IMR-90 (cell line): ENCODE measurements at regions not wholly inside any gene's neighbourhood (a gene's known extent, or its start where the extent isn't known, plus 50 kb on each side); places are given as distances from the start of the nearest gene placed in this dataset.

Source experiments
- ATAC-seq: fragments of 200-7000 bp; cut with Tn5 transposase; 2 replicates; pipeline ENCODE4 v1.9.1; 2020; ENCODE audit warnings: low read depth, mild to moderate bottlenecking, moderate library complexity
- BruUV-seq: library from RNA; stranded (reverse); fragments of 400-500 nt; replicated peaks from 2 replicates; lab custom pipeline; 2021; lab: Mats Ljungman, UMichigan
- CTCF ChIA-PET: fragments of 300-600 bp; formaldehyde crosslinking; extraction: SDS; loops from one replicate; lab custom pipeline; 2021; ENCODE audit warnings: antibody characterized with exemption; lab: Yijun Ruan, JAX
- POLR2A ChIA-PET: fragments of 300-600 bp; sonication (Branson Sonifier 250); formaldehyde crosslinking; loops from one replicate; lab custom pipeline; 2022; ENCODE audit warnings: antibody characterized with exemption; ENCODE audit not compliant: unreplicated experiment; lab: Charles Lee
- DNase-seq: peaks from one replicate; pipeline ENCODE4 v3.0.0; 2013
- H2AFZ ChIP-seq: replicated peaks from 2 replicates; pipeline ENCODE3; 2013; ENCODE audit warnings: low read length, mild to moderate bottlenecking; ENCODE audit not compliant: poor library complexity
- H2AK5ac ChIP-seq: 2 replicates; pipeline ENCODE4 v1.6.1; 2013; ENCODE audit warnings: low read depth, low read length, inconsistent platforms
- H2AK9ac ChIP-seq: replicated peaks from 2 replicates; pipeline ENCODE3; 2013; ENCODE audit warnings: mild to moderate bottlenecking, low read depth, low read length, moderate library complexity; ENCODE audit not compliant: poor library complexity
- H2BK120ac ChIP-seq: 2 replicates; pipeline ENCODE4 v1.6.1; 2013; ENCODE audit warnings: low read depth, low read length, inconsistent platforms
- H2BK15ac ChIP-seq: 3 replicates; pipeline ENCODE4 v1.6.1; 2013; ENCODE audit warnings: low read depth, low read length, inconsistent platforms
- H2BK20ac ChIP-seq: 2 replicates; pipeline ENCODE4 v1.6.1; 2013; ENCODE audit warnings: low read depth, mild to moderate bottlenecking, inconsistent platforms, low read length, moderate library complexity
- H2BK5ac ChIP-seq: 2 replicates; pipeline ENCODE4 v1.6.1; 2013; ENCODE audit warnings: mild to moderate bottlenecking, low read depth, low read length, inconsistent platforms; ENCODE audit not compliant: poor library complexity, severe bottlenecking
- H3K14ac ChIP-seq: replicated peaks from 2 replicates; pipeline ENCODE4 v1.6.1; 2013; ENCODE audit warnings: low read depth, low read length, inconsistent platforms
- H3K18ac ChIP-seq: 2 replicates; pipeline ENCODE4 v1.6.1; 2013; ENCODE audit warnings: low read depth, low read length, control low read depth
- H3K23ac ChIP-seq: 2 replicates; pipeline ENCODE4 v1.6.1; 2013; ENCODE audit warnings: low read depth, low read length, inconsistent platforms
- H3K27ac ChIP-seq: 2 replicates; pipeline ENCODE4 v1.5.1; 2013; ENCODE audit warnings: mild to moderate bottlenecking, control low read depth, low read length; ENCODE audit not compliant: insufficient read depth
- H3K27me3 ChIP-seq: 2 replicates; pipeline ENCODE4 v1.6.1; 2013; ENCODE audit warnings: low read length; ENCODE audit not compliant: control insufficient read depth, insufficient read depth
- H3K36me3 ChIP-seq: 2 replicates; pipeline ENCODE4 v1.6.1; 2013; ENCODE audit warnings: low read length, mixed read lengths; ENCODE audit not compliant: control insufficient read depth, insufficient read depth
- H3K4ac ChIP-seq: 2 replicates; pipeline ENCODE4 v1.6.1; 2013; ENCODE audit warnings: low read depth, low read length, inconsistent platforms
- H3K4me1 ChIP-seq: 2 replicates; pipeline ENCODE4 v1.6.1; 2013; ENCODE audit warnings: low read length, mixed read lengths; ENCODE audit not compliant: control insufficient read depth, insufficient read depth
- H3K4me2 ChIP-seq: 2 replicates; pipeline ENCODE4 v1.6.1; 2013; ENCODE audit warnings: low read depth, mild to moderate bottlenecking, control low read depth, low read length, moderate library complexity
- H3K4me3 ChIP-seq: 2 replicates; pipeline ENCODE4 v1.5.1; 2013; ENCODE audit warnings: low read depth, mild to moderate bottlenecking, control low read depth, low read length, moderate library complexity; ENCODE audit not compliant: insufficient read depth
- H3K56ac ChIP-seq: 2 replicates; pipeline ENCODE4 v1.6.1; 2013; ENCODE audit warnings: low read length, inconsistent platforms; ENCODE audit not compliant: insufficient read depth; ENCODE audit errors: extremely low read depth
- H3K79me1 ChIP-seq, 2 experiments: 2 replicates each; pipeline ENCODE4 v1.6.1; 2013; ENCODE audit warnings: low read length in 2 of 2, inconsistent platforms in 1 of 2, low read depth in 1 of 2
- H3K9ac ChIP-seq: 2 replicates; pipeline ENCODE4 v1.6.1; 2013; ENCODE audit warnings: low read depth, low read length, control low read depth
- H3K9me1 ChIP-seq: 2 replicates; pipeline ENCODE4 v1.6.1; 2013; ENCODE audit warnings: low read length, inconsistent platforms; ENCODE audit not compliant: insufficient read depth
- H3K9me3 ChIP-seq: 2 replicates; pipeline ENCODE4 v1.6.1; 2013; ENCODE audit warnings: low read length; ENCODE audit not compliant: control insufficient read depth, insufficient read depth
- H4K20me1 ChIP-seq: 2 replicates; pipeline ENCODE4 v1.6.1; 2013; ENCODE audit warnings: low read length, inconsistent platforms; ENCODE audit not compliant: insufficient read depth
- H4K5ac ChIP-seq: 2 replicates; pipeline ENCODE4 v1.6.1; 2013; ENCODE audit warnings: mild to moderate bottlenecking, low read depth, low read length, control low read depth
- H4K8ac ChIP-seq, 2 experiments: 2 replicates each; pipeline ENCODE4 v1.6.1; 2013; ENCODE audit warnings: low read depth in 2 of 2, low read length in 2 of 2, control low read depth in 1 of 2, inconsistent platforms in 1 of 2
- H4K91ac ChIP-seq: 2 replicates; pipeline ENCODE4 v1.6.1; 2013; ENCODE audit warnings: low read depth, low read length, inconsistent platforms; ENCODE audit not compliant: insufficient read depth
- BHLHE40 ChIP-seq: fragments of 150-350 bp; IDR thresholded peaks from 2 replicates; pipeline ENCODE4 v1.6.1; 2016; ENCODE audit warnings: mild to moderate bottlenecking, low read depth, low read length
- CHD1 ChIP-seq: IDR thresholded peaks from 2 replicates; pipeline ENCODE4 v1.6.1; 2012; ENCODE audit warnings: low read depth, low read length, improper control_type of control experiment
- MAFK ChIP-seq: IDR thresholded peaks from 2 replicates; pipeline ENCODE4 v1.6.1; 2012; ENCODE audit warnings: low read depth, low read length, improper control_type of control experiment
- WGBS, 2 experiments: methylation state at CpG; one replicate each; pipeline versions ENCODE4 v1.1.5 to v1.1.7; 2013; ENCODE audit warnings: missing lambda C conversion rate in 2 of 2; ENCODE audit not compliant: insufficient read length in 1 of 2; ENCODE audit errors: extremely low coverage in 2 of 2; 5-methylcytosine and 5-hydroxymethylcytosine counted together
- dilution Hi-C: fragments of 300-500 bp; cut with HindIII; formaldehyde crosslinking; loops from one replicate; pipeline ENCODE4 v1.14.3; 2018; ENCODE audit warnings: low sequenced_read_pairs; ENCODE audit not compliant: unreplicated experiment
- in situ Hi-C: fragments of 300-500 bp; cut with MboI; formaldehyde crosslinking; loops from 3 replicates; pipeline ENCODE4 v1.14.3; 2019; ENCODE audit warnings: low sequenced_read_pairs, inconsistent platforms, mixed read lengths
- intact Hi-C: fragments of 100-400 bp; cut with micrococcal nuclease; formaldehyde crosslinking; loops from 2 replicates; pipeline ENCODE4 v1.10.0; 2022

GRCh38 chr1:212500983-212501382 lies 68.3 kb downstream of the NENF start:
- H3K79me1 ChIP-seq, result no peaks in the 10 kb centered on the region
- no peak overlapping the region for H3K9ac ChIP-seq
- no peak overlapping the region for H3K4ac ChIP-seq
- H2BK15ac ChIP-seq, result no peak overlapping the region
- H2AK9ac ChIP-seq, result no peak overlapping the region
- POLR2A ChIA-PET, result no interaction called here
- TF ChIP-seq MAFK (no peak), CHD1 (no peak), BHLHE40 (no peak)
- no peak overlapping the region for H2BK120ac ChIP-seq
- H3K4me1 ChIP-seq, result peaks cover 6% of the 10 kb centered on the region
- no peak overlapping the region for H3K56ac ChIP-seq
- H4K20me1 ChIP-seq, result no peaks in the 10 kb centered on the region
- no peak overlapping the region for H3K27ac ChIP-seq
- no peak overlapping the region for H2BK5ac ChIP-seq
- no peaks in the 10 kb centered on the region for H3K9me3 ChIP-seq
- H4K91ac ChIP-seq, result no peak overlapping the region
- intact Hi-C loops (no loop called here), in situ Hi-C loops (no loop called here), dilution Hi-C loops (no loop called here)
- CTCF ChIA-PET, result interaction anchor here (0.6 kb wide), 1 partner anchor 23 kb away, joined by 6 read pairs; no protein-coding TSS in a partner anchor
- no peak overlapping the region for H3K14ac ChIP-seq
- ATAC-seq, result no peak
- H3K18ac ChIP-seq, result no peak overlapping the region
- no CpG with 5 or more reads among the region's 1 CpG for WGBS, 2 experiments
- no peaks in the 10 kb centered on the region for H3K27me3 ChIP-seq
- no peak overlapping the region for H2AK5ac ChIP-seq
- H2AFZ ChIP-seq, result no peak overlapping the region
- H3K23ac ChIP-seq, result no peak overlapping the region
- no TSS peak for BruUV-seq
- no peak overlapping the region for H4K8ac ChIP-seq
- H3K4me2 ChIP-seq, result no peak overlapping the region
- H3K9me1 ChIP-seq, result peaks cover 14% of the 10 kb centered on the region
- H3K4me3 ChIP-seq, result no peak overlapping the region
- H3K36me3 ChIP-seq, result no peaks in the 10 kb centered on the region
- H2BK20ac ChIP-seq, result no peak overlapping the region
- H4K5ac ChIP-seq, result no peak overlapping the region
- DNase-seq, result no peak
